ENCODE measurements at regions not wholly inside any gene's neighbourhood (a gene's known extent, or its start where the extent isn't known, plus 50 kb on each side); places are given as distances from the start of the nearest gene placed in this dataset.

GRCh38 chr7:11233871-11234270, 260.2 kb downstream of the PHF14 start:
- TF ChIP-seq ELF4 (IDR thresholded peaks at IDR 0.05) (no peak), ARNT (IDR thresholded peaks at IDR 0.05) (no peak), BHLHE40 (IDR thresholded peaks at IDR 0.05; ENCODE audit: borderline replicate concordance) (no peak), SP1 (IDR thresholded peaks at IDR 0.05) (no peak), TARDBP (IDR thresholded peaks at IDR 0.05) (no peak), FOXA1 (IDR thresholded peaks at IDR 0.05) (no peak)

Data from HEK293T (cell line).